Colonic mucosa (tissue), 4 donors: ENCODE measurements at regions not wholly inside any gene's neighbourhood (a gene's known extent, or its start where the extent isn't known, plus 50 kb on each side); places are given as distances from the start of the nearest gene placed in this dataset.

Experiments
- DNase-seq: peaks from one replicate; pipeline ENCODE4 v3.0.0-alpha.2; 2020
- H3K27ac ChIP-seq: fragments of 200-600 bp; one replicate; pipeline ENCODE4 v1.8.0; 2021
- H3K27me3 ChIP-seq: fragments of 200-600 bp; one replicate; pipeline ENCODE4 v1.8.0; 2021
- H3K36me3 ChIP-seq: fragments of 200-600 bp; one replicate; pipeline ENCODE4 v1.8.0; 2021
- H3K4me1 ChIP-seq: fragments of 200-600 bp; one replicate; pipeline ENCODE4 v1.8.0; 2021; ENCODE audit warnings: mild to moderate bottlenecking
- H3K4me3 ChIP-seq: fragments of 200-600 bp; one replicate; pipeline ENCODE4 v1.8.0; 2021
- H3K9ac ChIP-seq, 2 donors: one replicate each; pipeline ENCODE4 v1.7.0; 2013; ENCODE audit warnings: control low read depth in 2 of 2, low read depth in 2 of 2, low read length in 2 of 2
- H3K9me3 ChIP-seq: fragments of 200-600 bp; one replicate; pipeline ENCODE4 v1.8.0; 2021
- intact Hi-C: fragments of 100-400 bp; cut with DNase I; formaldehyde crosslinking; loops from one replicate; pipeline ENCODE4 v1.14.1; 2022
- TF ChIP-seq, protein P1 (sequence below): fragments of 200-600 bp; IDR thresholded peaks from one replicate; pipeline ENCODE4 v1.8.0; 2022; ENCODE audit warnings: antibody characterized with exemption, mild to moderate bottlenecking
- donor health status: healthy.
- donor health status: DM: no; HTN: no; CAD: no.
- donor health status: DM: no; HTN: no; CAD: no.

DNA sequence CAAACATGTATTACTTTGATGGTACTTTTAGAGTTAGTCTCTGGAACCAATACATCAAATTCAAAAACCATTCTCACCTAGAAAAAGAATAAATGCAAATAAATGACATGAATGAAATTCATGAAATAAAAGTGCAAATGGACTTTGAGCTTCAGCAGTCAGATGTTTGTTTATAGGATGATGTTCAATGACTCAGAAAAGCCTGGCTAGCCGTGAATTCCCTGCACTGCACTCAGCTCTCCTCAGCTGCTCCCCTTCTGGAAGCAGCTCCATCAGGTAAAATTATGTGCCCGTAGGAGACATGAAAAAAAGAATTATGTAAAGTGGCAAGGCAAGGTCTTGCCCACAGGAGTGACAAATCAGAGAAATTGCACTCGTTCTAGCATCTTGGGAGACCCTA, 390.6 kb downstream of the GPM6A start:
- Histone ChIP-seq H3K9ac (no peak overlapping the region), H3K4me3 (no peak overlapping the region), H3K27ac (no peak overlapping the region), H3K36me3 (no peaks in the 10 kb centered on the region), H3K9me3 (no peaks in the 10 kb centered on the region), H3K27me3 (no peaks in the 10 kb centered on the region), H3K4me1 (no peaks in the 10 kb centered on the region)
- intact Hi-C loops: no loop called here
- TF ChIP-seq, protein P1, sequence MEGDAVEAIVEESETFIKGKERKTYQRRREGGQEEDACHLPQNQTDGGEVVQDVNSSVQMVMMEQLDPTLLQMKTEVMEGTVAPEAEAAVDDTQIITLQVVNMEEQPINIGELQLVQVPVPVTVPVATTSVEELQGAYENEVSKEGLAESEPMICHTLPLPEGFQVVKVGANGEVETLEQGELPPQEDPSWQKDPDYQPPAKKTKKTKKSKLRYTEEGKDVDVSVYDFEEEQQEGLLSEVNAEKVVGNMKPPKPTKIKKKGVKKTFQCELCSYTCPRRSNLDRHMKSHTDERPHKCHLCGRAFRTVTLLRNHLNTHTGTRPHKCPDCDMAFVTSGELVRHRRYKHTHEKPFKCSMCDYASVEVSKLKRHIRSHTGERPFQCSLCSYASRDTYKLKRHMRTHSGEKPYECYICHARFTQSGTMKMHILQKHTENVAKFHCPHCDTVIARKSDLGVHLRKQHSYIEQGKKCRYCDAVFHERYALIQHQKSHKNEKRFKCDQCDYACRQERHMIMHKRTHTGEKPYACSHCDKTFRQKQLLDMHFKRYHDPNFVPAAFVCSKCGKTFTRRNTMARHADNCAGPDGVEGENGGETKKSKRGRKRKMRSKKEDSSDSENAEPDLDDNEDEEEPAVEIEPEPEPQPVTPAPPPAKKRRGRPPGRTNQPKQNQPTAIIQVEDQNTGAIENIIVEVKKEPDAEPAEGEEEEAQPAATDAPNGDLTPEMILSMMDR: no peak
- DNase-seq: no peak

DNA sequence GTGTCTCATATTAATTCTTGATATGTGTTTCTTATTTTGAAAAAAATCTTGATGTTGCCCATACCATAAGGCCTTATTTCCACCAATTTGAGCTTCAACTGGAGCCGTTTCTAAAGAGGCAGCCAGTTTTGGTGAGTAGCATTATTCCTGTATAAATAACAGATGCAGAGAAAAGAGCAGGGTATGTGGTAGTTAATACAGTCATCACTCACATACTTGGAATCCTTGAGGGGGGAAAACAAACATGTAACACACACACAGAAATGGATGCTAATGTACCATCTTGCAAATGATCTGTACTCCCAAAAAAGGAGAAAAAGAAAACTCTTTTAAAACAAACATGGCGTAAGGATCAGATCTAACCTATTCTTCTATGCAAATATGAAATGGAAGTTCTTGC, 389.7 kb downstream of the GPM6A start:
- H3K4me3 ChIP-seq: no peak overlapping the region
- H3K27ac ChIP-seq: no peak overlapping the region
- intact Hi-C loops: no loop called here
- DNase-seq: no peak
- H3K27me3 ChIP-seq: no peaks in the 10 kb centered on the region
- no peaks in the 10 kb centered on the region for H3K9me3 ChIP-seq
- TF ChIP-seq, protein P1: no peak
- H3K36me3 ChIP-seq: no peaks in the 10 kb centered on the region
- H3K9ac ChIP-seq: no peak overlapping the region
- no peaks in the 10 kb centered on the region for H3K4me1 ChIP-seq

DNA sequence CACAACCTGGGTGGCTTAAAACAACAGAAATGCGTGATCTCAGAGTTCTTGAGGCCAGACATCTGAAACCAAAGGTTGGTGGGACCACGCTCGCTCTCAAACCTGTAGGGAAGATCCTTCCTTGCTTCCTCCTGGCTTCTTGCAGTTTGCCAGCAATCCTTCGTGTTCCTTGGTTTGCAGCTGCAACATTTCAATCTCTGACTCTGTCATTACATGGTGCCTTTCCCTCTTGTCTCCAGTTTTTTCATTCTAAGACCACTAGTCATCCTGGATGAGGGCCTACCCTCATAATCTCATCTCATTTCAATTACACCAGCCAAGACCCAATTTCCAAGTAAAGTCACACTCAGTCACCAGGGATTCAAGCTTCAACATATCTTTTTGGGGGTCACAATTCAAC, 388.0 kb downstream of the GPM6A start:
- Histone ChIP-seq H3K36me3 (no peaks in the 10 kb centered on the region), H3K4me3 (no peak overlapping the region), H3K27ac (no peak overlapping the region), H3K4me1 (no peaks in the 10 kb centered on the region), H3K27me3 (no peaks in the 10 kb centered on the region), H3K9me3 (no peaks in the 10 kb centered on the region), H3K9ac (no peak overlapping the region)
- intact Hi-C loops: no loop called here
- no peak for DNase-seq
- TF ChIP-seq, protein P1: no peak

DNA sequence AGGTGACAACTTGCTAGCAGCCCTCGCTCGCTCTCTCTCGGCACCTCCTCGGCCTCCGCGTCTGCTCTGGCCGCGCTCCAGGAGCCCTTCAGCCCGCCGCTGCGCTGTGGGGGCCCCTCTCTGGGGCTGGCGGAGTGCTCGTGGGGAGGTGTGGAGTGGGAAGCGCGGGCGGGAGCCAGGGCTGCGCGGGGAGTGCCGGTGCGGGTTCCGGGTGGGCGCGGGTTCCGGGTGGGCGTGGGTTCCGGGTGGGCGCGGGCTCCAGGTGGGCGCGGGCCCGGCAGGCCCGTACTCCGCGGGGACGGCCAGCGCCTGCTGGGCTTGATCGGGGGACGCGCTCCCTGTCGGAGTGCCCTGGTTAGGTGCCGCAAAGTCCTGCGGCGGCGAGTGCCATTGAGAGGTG, 384.3 kb downstream of the GPM6A start:
- Histone ChIP-seq H3K4me3 (no peak overlapping the region), H3K4me1 (no peaks in the 10 kb centered on the region)

DNA sequence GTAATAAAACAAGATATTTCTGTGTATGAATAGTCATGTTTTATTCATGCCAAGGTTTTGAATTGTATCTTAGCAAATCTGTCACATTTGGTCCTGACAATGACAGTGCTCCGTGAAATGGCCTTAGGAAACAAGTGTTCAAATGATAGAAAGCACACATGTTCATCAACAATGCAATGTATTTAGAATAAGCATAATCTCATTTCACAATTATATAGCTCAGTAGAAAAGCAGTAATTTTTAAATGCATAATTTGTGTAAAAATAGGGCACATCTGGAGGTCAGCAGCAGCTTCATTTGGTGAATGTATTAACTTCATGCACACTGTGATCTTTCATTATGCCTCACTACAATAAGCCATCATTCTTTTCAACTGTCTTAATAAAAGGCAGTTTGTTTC, 380.4 kb downstream of the GPM6A start:
- intact Hi-C loops: no loop called here
- H3K27ac ChIP-seq: no peak overlapping the region
- no peak for DNase-seq

More for the DNA sequence above, 384.3 kb downstream of the GPM6A start:
- H3K27ac ChIP-seq: no peak overlapping the region
- no peaks in the 10 kb centered on the region for H3K27me3 ChIP-seq
- TF ChIP-seq, protein P1: no peak
- H3K9ac ChIP-seq: no peak overlapping the region
- no peaks in the 10 kb centered on the region for H3K36me3 ChIP-seq
- intact Hi-C loops: no loop called here
- DNase-seq: no peak
- no peaks in the 10 kb centered on the region for H3K9me3 ChIP-seq

More for the DNA sequence above, 380.4 kb downstream of the GPM6A start:
- Histone ChIP-seq H3K9me3 (no peaks in the 10 kb centered on the region), H3K27me3 (no peaks in the 10 kb centered on the region), H3K36me3 (no peaks in the 10 kb centered on the region), H3K4me3 (no peak overlapping the region), H3K9ac (no peak overlapping the region), H3K4me1 (no peaks in the 10 kb centered on the region)
- TF ChIP-seq, protein P1: no peak
